ENCODE measurements at regions not wholly inside any gene's neighbourhood (a gene's known extent, or its start where the extent isn't known, plus 50 kb on each side); places are given as distances from the start of the nearest gene placed in this dataset.

- no peak for DNase-seq
Measured at GRCh38 chr4:154086247-154086646, 297.4 kb upstream of the SFRP2 start.

GRCh38 chr4:154084864-154085263 is 296.0 kb upstream of the SFRP2 start:
- DNase-seq = no peak

GRCh38 chr4:154082760-154083535 is 294.1 kb upstream of the SFRP2 start:
- no peak for DNase-seq

GRCh38 chr4:154081391-154081790 is 292.5 kb upstream of the SFRP2 start:
- DNase-seq = no peak

GRCh38 chr4:154078504-154079350 is 289.8 kb upstream of the SFRP2 start:
- DNase-seq = no peak

GRCh38 chr4:154076921-154077320 is 288.0 kb upstream of the SFRP2 start:
- no peak for DNase-seq

GRCh38 chr4:154073107-154073822 is 284.4 kb upstream of the SFRP2 start:
- DNase-seq = no peak

- DNase-seq = no peak
Measured at GRCh38 chr4:154067786-154068185, 278.9 kb upstream of the SFRP2 start.

GRCh38 chr4:154065368-154065767 is 276.5 kb upstream of the SFRP2 start:
- no peak for DNase-seq

- DNase-seq = no peak
Measured at GRCh38 chr4:154064244-154064643, 275.4 kb upstream of the SFRP2 start.

- no peak for DNase-seq
Measured at GRCh38 chr4:154049457-154050181, 260.7 kb upstream of the SFRP2 start.

- DNase-seq = no peak
Measured at GRCh38 chr4:154047733-154048132, 258.9 kb upstream of the SFRP2 start.

- no peak for DNase-seq
Measured at GRCh38 chr4:154044742-154045485, 256.0 kb upstream of the SFRP2 start.

GRCh38 chr4:154044108-154044531 is 255.2 kb upstream of the SFRP2 start:
- no peak for DNase-seq

GRCh38 chr4:154041640-154042039 is 252.8 kb upstream of the SFRP2 start:
- no peak for DNase-seq

GRCh38 chr4:154039435-154040343 is 250.8 kb upstream of the SFRP2 start:
- no peak for DNase-seq

- no peak for DNase-seq
Measured at GRCh38 chr4:154036856-154037255, 248.0 kb upstream of the SFRP2 start.

GRCh38 chr4:154035341-154035740 is 246.5 kb upstream of the SFRP2 start:
- no peak for DNase-seq

- DNase-seq = no peak
Measured at GRCh38 chr4:154033921-154034320, 245.0 kb upstream of the SFRP2 start.

- DNase-seq = no peak
Measured at GRCh38 chr4:154032914-154033313, 244.0 kb upstream of the SFRP2 start.

GRCh38 chr4:154030746-154031145 is 241.9 kb upstream of the SFRP2 start:
- DNase-seq = no peak

Data from CD4-positive, alpha-beta T cell treated with Interleukin-12 subunit alpha and Interleukin-12 subunit beta, for 1 hour (primary cell).